ENCODE measurements at regions not wholly inside any gene's neighbourhood (a gene's known extent, or its start where the extent isn't known, plus 50 kb on each side); places are given as distances from the start of the nearest gene placed in this dataset.

DNA sequence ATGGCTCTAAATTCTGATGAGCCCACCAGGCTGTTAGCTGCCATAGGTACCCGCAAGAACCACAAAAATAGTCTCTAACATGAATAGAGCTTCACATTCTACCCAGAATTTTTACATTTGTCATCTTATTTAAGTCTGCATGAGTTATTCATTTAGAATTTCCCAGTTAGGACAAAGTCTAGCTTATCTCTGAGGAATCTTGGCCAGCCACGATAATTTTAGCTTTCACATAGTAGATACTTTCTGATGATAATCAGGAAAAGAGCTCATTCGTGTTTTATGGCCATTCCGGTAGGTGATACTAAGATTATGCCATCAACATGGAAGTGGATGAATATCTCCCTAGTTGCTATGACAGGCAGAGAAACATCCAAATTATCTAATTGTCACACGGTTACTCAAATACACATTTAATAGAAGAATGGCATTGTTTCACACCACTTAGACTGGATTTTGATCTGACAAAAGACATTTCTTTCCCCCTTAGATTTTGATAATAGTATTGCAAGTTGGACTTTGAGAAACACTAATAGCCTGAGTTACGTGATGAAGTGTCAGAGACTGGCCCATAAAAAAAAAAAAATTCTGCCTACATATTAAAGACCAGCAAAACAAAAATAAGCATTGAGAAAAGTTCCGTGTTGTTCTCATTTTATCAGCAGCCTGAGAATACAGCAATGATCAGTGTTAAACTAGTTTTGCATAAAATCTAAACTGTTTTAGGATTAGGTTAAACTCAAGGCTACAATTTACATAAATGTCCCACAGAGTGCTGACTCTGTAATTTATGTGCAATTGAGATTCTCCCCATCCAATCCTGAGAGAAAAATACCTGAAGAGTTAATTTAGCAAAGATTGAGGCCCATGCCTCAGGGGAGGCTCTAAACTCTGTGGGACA lies 397.5 kb upstream of the ARID1B start:
- DNase-seq (ENCODE audit: low read depth in 2 of 2): no peak

DNA sequence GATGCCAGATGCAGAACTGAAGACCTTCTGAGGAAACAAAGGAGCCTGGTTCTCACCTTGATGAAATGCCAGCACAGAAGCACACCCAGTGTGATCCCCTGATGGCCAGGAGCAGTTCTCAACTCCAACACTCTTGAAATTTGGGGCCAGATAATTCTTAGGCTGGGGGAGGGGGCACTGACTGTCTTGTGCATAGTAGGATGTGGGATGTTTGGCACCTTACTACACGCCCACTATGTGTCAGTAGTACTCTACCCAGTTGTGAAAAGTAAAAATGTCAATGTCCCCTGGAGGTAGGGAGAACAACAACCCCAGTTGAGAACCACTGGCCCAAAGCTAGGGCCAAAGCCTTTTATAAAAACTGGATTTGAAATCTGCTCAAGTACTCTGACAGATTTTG lies 398.3 kb upstream of the ARID1B start:
- no peak for DNase-seq (ENCODE audit: low read depth in 2 of 2)

DNA sequence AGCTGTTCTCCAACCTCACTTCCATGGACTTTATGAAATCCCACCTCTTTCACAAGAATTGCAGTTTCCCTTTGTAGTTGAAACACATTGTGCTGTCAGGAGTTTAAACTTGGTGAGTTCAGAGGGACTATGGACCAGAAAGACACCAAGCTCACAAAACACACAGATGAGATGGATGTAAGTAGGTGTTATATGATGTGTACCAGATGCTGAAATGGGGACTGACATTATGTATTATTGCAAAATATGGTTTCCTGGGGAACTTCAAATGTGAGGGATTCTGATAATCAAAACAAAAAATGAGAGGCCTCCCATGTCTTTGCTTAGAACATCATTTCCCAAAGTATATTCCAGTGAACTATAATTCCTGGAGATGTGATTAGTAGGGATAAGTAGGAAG lies 401.1 kb upstream of the ARID1B start:
- DNase-seq (ENCODE audit: low read depth in 2 of 2): no peak

DNA sequence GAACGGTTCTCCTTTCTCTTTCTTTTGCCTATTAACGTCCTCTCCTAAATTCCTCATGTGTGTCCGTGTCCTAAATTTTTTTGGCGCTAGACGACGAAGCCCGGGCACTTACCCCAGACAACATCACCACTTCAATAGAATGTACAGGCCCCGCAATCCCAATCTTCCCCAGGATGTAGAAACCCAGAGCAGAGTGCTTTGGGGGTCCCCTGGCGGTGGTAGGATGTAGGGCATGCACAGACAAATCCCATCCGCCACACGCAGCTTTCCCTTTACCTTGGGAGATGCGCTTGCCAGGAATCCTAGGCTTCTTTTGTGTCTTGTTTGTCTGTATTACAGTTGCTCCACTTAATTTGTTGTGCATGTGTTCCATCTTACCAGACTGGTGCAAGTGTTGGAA lies 417.3 kb upstream of the ARID1B start:
- no peak for DNase-seq (ENCODE audit: low read depth in 2 of 2)

DNA sequence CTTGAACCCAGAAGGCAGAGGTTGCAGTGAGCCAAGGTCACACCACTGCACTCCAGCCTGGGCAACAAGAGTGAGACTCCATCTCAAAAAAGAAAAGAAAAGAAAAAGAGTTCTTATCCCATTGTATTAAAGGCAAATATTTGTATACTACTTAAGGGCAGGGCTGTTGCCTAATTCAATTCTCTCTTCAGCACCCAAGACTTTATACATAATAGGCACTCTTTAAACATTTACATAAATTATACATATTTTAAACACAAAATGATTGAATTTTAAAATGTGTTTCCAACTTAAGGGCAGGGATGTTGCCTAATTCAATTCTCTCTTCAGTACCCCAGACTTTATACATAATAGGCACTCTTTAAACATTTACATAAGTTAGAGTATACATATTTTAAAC lies 424.3 kb upstream of the ARID1B start:
- no peak for DNase-seq (ENCODE audit: low read depth in 2 of 2)

DNA sequence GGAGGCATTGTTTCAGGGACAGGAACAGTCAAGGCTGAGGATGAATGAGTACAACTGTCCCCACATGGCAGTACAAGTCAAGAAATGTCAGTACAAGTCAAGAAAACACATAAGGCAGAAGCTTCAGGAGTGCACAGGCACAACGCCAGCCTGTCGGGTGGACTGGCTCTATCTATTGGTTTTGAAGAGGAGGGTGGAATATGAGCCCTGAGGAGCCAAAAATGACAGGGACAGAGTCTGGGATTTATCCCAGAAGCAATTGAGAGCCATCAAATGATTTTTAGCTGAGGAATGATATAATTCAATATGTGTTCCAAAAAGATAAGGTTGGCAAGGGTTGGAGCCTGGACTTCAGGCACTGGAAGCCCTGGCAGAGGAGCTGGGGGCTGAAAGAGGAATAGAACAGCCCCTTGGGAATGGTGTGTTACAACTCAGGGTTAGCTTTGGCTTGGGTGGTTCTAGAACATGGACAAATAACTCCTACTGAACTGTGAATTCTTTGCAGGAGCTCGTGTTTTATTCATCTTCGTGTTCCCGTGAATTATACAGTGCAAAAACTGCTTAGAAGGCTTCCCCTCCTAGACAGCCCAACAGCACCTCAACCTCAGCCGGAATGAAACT lies 425.7 kb upstream of the ARID1B start:
- no peak for DNase-seq (ENCODE audit: low read depth in 2 of 2)

DNA sequence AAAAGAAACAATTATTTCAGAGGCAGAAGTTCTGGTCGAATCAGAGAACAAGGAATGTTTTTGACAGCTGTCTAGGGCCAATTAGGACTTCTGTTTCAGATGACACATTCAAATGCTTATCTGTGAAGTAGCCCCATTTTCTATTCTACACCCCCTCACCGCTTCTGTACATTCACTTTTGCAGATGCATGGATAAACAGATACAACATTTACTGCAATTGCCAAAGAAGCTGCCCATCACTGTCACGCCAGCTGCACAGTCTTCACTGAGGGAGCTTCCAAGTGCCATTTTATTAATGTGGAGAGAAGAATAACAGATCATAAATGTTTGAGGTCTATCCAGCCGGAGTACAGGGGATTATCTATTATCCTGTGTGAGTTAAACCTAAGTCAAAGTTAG lies 426.8 kb upstream of the ARID1B start:
- DNase-seq (ENCODE audit: low read depth in 2 of 2): no peak

DNA sequence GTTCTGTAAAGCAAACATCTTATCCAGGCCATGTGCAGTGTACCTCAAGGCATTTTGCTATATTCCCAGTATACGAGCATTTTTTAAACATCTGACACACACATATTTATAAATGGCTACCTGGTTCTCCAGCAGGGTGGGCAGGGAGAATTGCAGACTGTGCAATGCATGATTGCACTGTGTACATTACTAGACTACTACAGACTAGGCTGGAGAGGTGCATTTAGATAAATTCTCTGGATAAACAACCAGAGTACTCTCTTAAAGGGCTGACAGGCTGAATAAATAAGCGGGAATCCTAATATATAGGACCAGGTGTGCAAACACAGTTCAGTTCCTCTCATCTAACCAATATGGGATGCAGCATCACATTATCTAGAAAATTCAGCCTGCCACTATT lies 428.3 kb upstream of the ARID1B start:
- no peak for DNase-seq (ENCODE audit: low read depth in 2 of 2)

DNA sequence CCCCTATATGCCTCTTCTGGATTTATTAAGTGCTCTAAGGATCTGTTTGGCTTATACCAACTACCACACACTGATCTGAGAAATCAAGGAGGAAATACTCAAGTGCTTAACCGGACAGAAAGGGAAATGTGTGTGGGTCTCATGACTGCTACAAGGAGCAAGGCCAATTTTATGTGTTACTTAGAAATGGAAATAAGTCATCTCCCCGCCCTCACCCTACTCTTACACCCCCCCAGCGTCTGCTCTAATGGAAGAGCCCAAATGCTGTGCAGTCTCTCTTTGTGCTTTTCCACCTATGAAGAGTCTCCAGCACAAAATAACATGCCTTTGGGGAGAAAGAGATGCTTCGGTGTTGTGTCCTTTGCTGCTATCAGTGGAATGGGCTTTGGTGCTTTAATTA lies 428.8 kb upstream of the ARID1B start:
- DNase-seq (ENCODE audit: low read depth in 2 of 2): no peak

DNA sequence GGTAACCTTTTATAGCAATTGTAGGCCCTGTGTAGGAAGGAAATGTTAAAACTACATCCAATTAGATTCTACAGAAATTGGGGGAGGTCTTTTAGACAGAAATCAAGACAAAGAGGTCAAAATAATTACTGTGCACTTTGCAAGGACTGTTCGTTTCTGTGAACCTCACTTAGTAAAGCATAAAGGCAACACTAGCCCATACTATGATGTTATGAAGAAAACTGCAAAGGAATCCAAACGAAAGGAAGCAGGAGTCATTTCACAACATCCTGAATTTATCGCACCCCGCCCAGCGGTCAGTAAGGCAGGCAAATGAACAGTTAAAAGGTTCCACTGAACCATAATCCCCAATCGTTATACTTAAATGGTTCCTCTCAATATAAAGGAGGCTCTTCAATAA lies 429.5 kb upstream of the ARID1B start:
- DNase-seq (ENCODE audit: low read depth in 2 of 2): no peak

DNA sequence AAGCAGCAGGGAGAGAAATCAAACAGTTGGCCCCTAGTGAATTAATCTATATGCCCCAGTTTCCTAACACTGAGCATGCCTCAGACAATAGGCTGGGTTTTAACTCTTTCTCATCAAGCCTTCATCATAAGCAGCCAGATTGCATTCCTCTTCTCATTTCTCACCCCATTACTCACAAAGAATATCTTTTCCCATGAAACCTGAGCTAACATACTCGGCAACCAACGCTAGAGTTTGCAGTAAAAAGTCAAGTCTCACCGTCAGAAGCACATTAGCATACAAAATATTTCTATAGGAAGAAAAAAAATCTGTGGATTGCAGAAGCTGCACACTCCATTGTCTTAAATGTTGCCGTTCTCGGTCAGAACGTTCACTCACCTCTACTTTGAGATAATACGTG lies 429.9 kb upstream of the ARID1B start:
- DNase-seq (ENCODE audit: low read depth in 2 of 2): no peak

DNA sequence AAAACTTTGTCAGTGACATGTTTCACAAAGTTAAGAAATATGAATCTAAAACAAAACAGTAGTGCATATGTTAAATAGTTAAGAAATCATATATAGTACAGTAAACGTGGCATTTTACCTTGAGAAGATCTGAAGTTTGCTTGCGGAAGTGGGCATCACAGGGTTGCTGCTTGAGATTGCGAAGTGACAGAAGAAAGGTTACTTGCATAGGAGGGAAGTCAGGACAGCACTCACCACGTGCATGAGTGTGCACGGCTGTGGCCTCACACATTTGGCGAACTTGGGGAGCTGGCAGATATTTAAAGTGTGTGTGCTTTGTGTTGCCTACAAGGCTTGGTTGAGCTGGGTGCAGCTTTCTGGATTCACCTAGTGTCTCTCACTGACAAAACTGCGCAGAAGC lies 431.5 kb upstream of the ARID1B start:
- DNase-seq (ENCODE audit: low read depth in 2 of 2): no peak

DNA sequence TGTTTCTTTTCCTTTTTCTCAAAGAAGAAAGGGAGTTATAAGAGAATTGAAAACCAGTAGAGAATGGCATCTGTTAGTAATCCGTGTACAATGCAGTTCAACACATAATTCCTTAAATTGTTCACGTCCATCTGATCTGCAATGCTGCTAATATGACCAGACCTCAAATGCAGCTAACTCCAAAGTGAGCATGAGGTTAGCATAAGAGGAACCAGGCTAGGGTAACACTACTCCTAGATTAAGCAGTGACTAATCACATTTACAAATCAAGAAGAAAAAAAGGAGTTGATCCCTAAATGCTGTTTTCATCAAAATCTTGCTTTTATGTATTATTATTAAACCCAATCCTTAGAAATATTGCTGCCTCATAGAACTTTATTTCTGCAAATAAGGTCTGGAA lies 432.7 kb upstream of the ARID1B start:
- no peak for DNase-seq (ENCODE audit: low read depth in 2 of 2)

DNA sequence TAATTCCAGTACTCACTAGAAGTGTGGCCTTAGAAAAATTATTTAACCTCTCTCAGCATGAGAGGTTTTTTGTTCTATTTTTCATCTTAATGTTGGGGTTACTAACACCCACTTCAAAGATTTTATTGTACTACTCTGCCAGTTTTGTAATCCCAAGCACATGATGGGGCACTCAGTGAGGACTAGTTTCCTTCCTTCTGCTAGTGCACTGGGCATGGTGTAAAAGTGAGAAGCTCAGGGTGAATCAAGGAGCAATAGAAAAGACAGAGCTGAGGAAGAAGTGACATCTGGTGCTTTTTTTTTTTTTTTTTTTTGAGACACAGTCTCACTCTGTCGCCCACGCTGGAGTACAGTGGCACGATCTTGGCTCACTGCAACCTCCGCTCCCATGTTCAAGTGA lies 439.4 kb upstream of the ARID1B start:
- DNase-seq (ENCODE audit: low read depth in 2 of 2): no peak

DNA sequence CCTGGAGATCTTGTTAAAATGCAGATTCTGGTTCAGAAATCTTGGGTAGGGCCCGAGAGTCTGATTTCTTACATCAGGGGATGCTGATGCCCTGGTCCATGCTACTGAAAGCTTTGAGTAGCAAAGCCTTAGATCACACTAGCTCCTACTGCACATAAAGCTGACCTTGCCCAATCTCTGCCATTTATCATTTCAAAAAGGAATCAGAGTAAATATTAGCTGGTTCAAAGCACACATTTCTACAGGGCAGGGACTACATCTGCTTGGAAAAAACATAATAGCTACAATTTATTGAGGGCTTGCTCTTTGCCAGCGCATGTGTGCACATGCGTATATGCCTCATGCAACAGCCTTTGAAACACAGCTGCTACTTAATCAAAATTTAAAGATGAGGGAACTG lies 440.4 kb upstream of the ARID1B start:
- DNase-seq (ENCODE audit: low read depth in 2 of 2): no peak

DNA sequence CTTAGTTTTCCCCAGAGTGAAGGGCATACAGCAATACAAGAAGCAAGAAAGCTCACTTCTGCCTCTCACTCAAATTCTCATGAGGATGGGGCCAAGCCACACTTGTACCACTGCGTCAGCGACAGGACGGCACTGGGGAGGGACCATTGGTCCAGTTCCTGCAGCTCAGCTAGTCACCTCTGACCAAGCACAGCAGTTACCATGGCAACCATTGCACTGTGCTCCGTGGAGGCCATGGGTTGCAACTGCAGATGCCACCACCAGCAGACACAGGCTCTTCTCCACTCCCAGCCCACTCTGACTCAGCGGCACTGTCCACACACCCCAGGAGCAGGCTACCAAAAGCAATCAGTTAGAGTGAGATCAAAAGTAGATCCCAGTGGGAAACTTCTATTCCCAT lies 441.1 kb upstream of the ARID1B start:
- no peak for DNase-seq (ENCODE audit: low read depth in 2 of 2)

DNA sequence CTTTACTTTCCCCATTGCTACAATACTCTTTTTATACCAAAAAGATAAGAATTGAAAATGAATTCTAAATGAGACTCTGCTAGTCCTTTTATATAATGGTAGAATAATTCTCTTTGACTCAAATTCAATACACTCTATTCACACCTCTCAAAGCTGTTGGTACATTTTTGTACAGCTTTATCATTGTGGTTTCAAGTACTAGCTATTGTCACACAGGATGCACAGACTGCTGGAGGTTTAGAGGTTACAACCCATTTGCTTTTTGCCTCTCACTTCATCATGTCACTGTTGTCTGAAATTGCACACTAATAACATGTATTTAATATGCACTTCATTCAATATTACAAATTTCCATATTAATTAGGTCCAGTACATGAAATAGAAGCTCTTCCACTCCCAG lies 442.2 kb upstream of the ARID1B start:
- DNase-seq (ENCODE audit: low read depth in 2 of 2): no peak

DNA sequence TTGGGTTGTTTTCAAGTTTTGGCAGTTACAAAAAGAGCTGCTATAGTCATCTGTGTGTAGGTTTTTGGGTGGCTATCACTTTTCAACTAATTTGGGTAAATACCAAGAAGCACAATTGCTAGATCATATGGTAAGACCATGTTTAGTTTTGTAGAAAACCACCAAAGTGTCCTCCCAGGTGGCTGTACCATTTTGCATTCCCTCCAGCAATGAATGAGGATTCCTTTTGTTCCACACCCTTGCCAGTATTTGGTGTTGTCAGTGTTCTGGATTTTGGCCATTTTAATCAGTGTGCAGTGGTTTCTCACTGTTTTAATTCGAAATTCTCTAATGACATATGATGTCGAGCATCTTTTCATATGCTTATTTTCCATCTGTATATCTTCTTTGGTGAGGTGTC lies 457.5 kb upstream of the ARID1B start:
- no peak for DNase-seq (ENCODE audit: low read depth in 2 of 2)

DNA sequence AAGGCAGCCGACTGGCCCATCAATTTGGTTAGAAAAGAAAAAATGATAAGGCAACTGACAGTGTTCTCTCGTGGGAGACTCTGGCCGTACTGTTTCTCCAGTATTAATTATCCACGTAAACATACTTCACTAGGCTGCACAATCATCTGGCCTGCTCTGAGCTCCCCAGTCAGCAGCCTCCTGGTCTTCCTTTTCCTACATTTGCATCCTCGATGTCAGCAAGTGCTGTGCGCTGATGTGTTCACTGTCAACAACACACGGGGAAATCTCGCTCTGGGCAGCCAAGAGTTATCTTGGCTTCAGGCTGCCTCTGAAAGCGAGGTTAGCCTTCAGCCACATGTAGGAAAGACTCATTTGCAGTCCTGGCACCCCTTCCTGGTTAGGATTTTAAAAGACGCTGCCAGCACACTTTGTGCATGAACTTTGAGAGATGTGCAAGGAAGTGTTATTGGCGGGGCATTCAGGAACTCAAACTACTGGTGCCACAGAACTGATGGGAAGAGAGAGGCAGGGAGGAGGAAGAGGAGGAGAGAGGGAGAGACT lies 460.5 kb upstream of the ARID1B start:
- DNase-seq (ENCODE audit: low read depth in 2 of 2): no peak

DNA sequence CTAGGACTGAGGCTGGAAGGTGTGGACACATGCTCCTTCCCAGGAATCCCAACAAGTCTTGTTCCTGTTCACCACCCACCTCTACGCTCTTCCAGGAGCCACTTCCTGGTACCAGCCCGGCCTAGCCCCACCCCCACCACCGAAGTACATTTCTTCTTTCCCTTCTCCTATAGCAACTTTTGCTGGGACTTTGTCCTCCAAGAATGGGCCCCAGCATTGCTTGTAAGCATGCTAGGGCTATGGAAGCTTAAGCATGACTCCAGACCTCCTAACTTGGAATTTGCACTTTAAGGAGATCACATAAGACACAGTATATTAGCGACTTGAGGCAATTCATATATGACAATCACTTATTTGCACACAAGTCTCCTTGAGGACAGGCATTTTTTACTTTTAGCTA lies 462.0 kb upstream of the ARID1B start:
- DNase-seq (ENCODE audit: low read depth in 2 of 2): no peak

DNA sequence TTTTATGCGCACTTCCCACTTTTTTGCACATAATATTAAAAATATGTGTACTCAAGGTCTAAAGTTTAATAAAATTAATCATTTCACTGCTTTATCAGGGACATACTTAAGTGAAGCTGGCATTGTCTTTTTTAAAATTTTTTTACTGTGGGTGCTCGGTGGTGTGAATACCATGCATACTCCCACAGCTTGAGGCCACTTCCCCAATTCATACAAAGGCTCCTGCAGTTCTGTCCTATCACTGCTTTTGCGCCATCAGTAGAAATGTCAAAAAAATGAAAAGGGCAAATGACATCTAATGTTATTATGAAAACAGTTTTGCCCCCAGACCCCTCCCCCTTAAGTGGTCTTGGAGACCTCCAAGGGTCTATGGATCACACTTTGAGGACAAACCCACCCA lies 464.1 kb upstream of the ARID1B start:
- no peak for DNase-seq (ENCODE audit: low read depth in 2 of 2)

DNA sequence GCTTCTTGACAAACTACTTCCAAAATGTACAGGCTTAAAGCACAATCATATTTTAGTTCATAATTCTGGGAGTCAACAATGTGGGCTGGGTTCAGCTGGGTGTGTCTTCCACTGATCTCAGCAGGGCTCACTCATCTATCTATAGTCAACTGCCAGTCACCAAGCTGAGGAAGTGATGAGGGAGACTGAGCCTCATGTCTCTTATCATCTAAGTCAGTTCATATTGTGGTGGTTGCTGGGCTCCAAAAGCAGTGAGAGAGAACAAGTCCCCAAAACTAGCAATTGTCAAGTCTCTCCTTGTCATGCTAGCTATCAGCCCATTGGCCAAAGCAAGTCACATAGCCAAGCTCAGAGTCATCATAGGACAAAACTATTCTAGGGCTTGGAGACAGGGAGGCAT lies 465.9 kb upstream of the ARID1B start:
- no peak for DNase-seq (ENCODE audit: low read depth in 2 of 2)

DNA sequence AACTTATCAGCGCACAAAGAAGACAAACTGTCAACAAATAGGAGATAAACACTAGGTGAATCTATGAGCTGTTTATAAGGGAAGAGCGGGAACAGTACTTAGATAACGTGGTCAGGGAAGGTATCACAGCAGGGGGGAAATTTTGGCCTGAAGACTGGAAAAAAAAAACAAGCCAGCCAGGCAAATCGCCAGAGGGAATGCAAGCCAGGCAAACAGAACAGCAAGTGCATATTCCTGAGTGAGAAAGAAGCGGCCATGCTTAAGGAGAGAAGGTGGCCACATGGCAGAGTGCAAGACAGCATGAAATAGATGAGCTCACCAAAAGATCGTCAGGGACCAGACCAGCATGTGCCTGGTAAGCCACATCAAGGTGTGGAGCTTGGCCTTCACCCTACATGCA lies 466.5 kb upstream of the ARID1B start:
- DNase-seq (ENCODE audit: low read depth in 2 of 2): no peak
